Esophagus squamous epithelium (tissue), 4 donors: ENCODE measurements at regions not wholly inside any gene's neighbourhood (a gene's known extent, or its start where the extent isn't known, plus 50 kb on each side); places are given as distances from the start of the nearest gene placed in this dataset.

Source experiments
- CTCF ChIP-seq, 6 experiments: fragments of 450-650 bp in 4 of 6; fragments of 200-600 bp in 2 of 6; sonication (generic) in 2 of 6; IDR thresholded peaks; one replicate each; pipeline ENCODE4 v1.5.1; 2016 to 2019; ENCODE audit warnings: antibody characterized with exemption in 6 of 6, mild to moderate bottlenecking in 4 of 6, moderate library complexity in 4 of 6
- POLR2A ChIP-seq, 4 donors: fragments of 450-650 bp; IDR thresholded peaks; one replicate each; pipeline ENCODE4 v1.6.1; 2017; ENCODE audit warnings: antibody characterized with exemption in 4 of 4, mild to moderate bottlenecking in 4 of 4, moderate library complexity in 3 of 4

DNA sequence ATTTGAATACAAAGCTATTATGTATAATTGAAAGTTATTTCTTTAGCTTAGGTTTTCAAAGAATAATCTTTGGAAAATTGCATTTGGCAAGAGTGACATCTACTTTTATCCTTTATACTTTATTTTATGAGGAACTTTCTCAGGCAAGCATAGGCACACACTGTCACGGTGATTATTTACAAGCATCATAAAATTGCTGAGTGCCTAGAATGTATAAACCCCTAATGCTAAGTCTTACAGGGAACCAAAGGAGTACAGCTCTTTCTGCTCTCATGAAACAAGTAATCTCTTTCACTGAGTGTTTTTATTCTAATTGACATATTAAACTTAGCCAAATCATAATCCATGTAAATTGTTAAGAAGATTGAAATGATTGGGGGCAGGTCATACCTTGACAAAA lies 154.9 kb downstream of the FSCB start:
- TF ChIP-seq POLR2A (IDR thresholded peaks at IDR 0.05), result no peak
- TF ChIP-seq CTCF (IDR thresholded peaks at IDR 0.05), result no peak
